HG03159 (cell line): ENCODE measurements at regions not wholly inside any gene's neighbourhood (a gene's known extent, or its start where the extent isn't known, plus 50 kb on each side); places are given as distances from the start of the nearest gene placed in this dataset.
"Not testable (repeated sequence)": the region's sequence is repeated elsewhere in the genome, so short reads cannot be mapped to it uniquely, and the experiment has no call there.

Experiments
- ATAC-seq: cut with Tn5 transposase; IDR thresholded peaks from one replicate; pipeline ENCODE4 v1.9.1; 2021; ENCODE audit warnings: mild to moderate bottlenecking, moderate library complexity; ENCODE audit not compliant: unreplicated experiment

GRCh38 chr14:59036134-59036533 lies 152.3 kb upstream of the DAAM1 start:
- ATAC-seq: no peak

GRCh38 chr14:59037086-59037485 lies 151.4 kb upstream of the DAAM1 start:
- no peak for ATAC-seq

GRCh38 chr14:59037620-59038019 lies 150.8 kb upstream of the DAAM1 start:
- no peak for ATAC-seq

- no peak for ATAC-seq
These were observed 149.7 kb upstream of the DAAM1 start for GRCh38 chr14:59038746-59039145.

GRCh38 chr14:59041308-59041707 lies 147.2 kb upstream of the DAAM1 start:
- no peak for ATAC-seq

- ATAC-seq: no peak
These were observed 143.8 kb upstream of the DAAM1 start for GRCh38 chr14:59044707-59045106.

- ATAC-seq: no peak
These were observed 141.7 kb upstream of the DAAM1 start for GRCh38 chr14:59046746-59047145.

GRCh38 chr14:59055006-59055405 lies 133.5 kb upstream of the DAAM1 start:
- no peak for ATAC-seq

GRCh38 chr14:59055439-59056045 lies 132.9 kb upstream of the DAAM1 start:
- ATAC-seq: no peak

GRCh38 chr14:59057551-59057950 lies 130.9 kb upstream of the DAAM1 start:
- ATAC-seq: no peak

- ATAC-seq: not testable (repeated sequence)
These were observed 129.7 kb upstream of the DAAM1 start for GRCh38 chr14:59058776-59059175.

- ATAC-seq: no peak
These were observed 127.6 kb upstream of the DAAM1 start for GRCh38 chr14:59060841-59061240.

GRCh38 chr14:59061292-59061691 lies 127.2 kb upstream of the DAAM1 start:
- no peak for ATAC-seq

- no peak for ATAC-seq
These were observed 125.2 kb upstream of the DAAM1 start for GRCh38 chr14:59063259-59063658.

GRCh38 chr14:59067127-59067894 lies 121.2 kb upstream of the DAAM1 start:
- ATAC-seq: no peak

GRCh38 chr14:59069163-59069854 lies 119.2 kb upstream of the DAAM1 start:
- ATAC-seq: no peak

- ATAC-seq: no peak
These were observed 113.0 kb upstream of the DAAM1 start for GRCh38 chr14:59075506-59075905.

- ATAC-seq: no peak
These were observed 106.7 kb upstream of the DAAM1 start for GRCh38 chr14:59081720-59082119.

- ATAC-seq: no peak
These were observed 103.2 kb upstream of the DAAM1 start for GRCh38 chr14:59085207-59085739.

- no peak for ATAC-seq
These were observed 102.1 kb upstream of the DAAM1 start for GRCh38 chr14:59086241-59086882.

- ATAC-seq: no peak
These were observed 101.2 kb upstream of the DAAM1 start for GRCh38 chr14:59087240-59087639.
